GM12878 (cell line): ENCODE measurements at regions not wholly inside any gene's neighbourhood (a gene's known extent, or its start where the extent isn't known, plus 50 kb on each side); places are given as distances from the start of the nearest gene placed in this dataset.

Experiments
- ATAC-seq: fragments of 200-7000 bp; cut with Tn5 transposase; 3 replicates; pipeline ENCODE4 v1.9.1; 2020; ENCODE audit warnings: mild to moderate bottlenecking, moderate library complexity
- BruUV-seq: library from RNA; stranded (reverse); fragments of 400-500 nt; replicated peaks from 2 replicates; lab custom pipeline; 2021; lab: Mats Ljungman, UMichigan
- CTCF ChIA-PET: fragments of 300-600 bp; sonication (Branson Sonifier 250); formaldehyde crosslinking; extraction: SDS; loops from one replicate; lab custom pipeline; 2021; ENCODE audit warnings: inconsistent platforms; lab: Yijun Ruan, JAX
- POLR2A ChIA-PET: fragments of 350-600 bp; formaldehyde crosslinking; extraction: SDS; loops from one replicate; lab custom pipeline; 2021; ENCODE audit warnings: inconsistent platforms; lab: Charles Lee
- RAD21 ChIA-PET: fragments of 300-600 bp; sonication (Branson Sonifier 250); formaldehyde crosslinking; loops from one replicate; lab custom pipeline; 2023; ENCODE audit warnings: antibody characterized with exemption; ENCODE audit not compliant: unreplicated experiment; lab: Charles Lee
- SMC1A ChIA-PET: fragments of 300-600 bp; sonication (Branson Sonifier 250); formaldehyde crosslinking; loops from one replicate; lab custom pipeline; 2023; ENCODE audit not compliant: unreplicated experiment, uncharacterized antibody; lab: Charles Lee
- DNase-seq: peaks from one replicate; pipeline ENCODE4 v3.0.0-alpha.2; 2011; ENCODE audit warnings: low read depth, low spot score
- FAIRE-seq: peaks from 3 replicates; lab custom pipeline; 2011; peaks lifted over from hg19 to GRCh38; lab: Jason Lieb, UNC
- H2AFZ ChIP-seq: 2 replicates; pipeline ENCODE4 v1.6.0; 2011; ENCODE audit warnings: low read depth, low read length, control low read depth; ENCODE audit not compliant: control insufficient read depth
- H3K27ac ChIP-seq: 2 replicates; pipeline ENCODE4 v1.5.1; 2011; ENCODE audit warnings: control low read depth; ENCODE audit not compliant: control insufficient read depth, insufficient read depth
- H3K27me3 ChIP-seq, 2 experiments: replicated peaks in 1 of 2; 2 replicates each; pipeline versions ENCODE4 v1.6.0 to v1.6.1; 2011; ENCODE audit warnings: low read length in 1 of 2; ENCODE audit not compliant: control insufficient read depth in 2 of 2, insufficient read depth in 2 of 2
- H3K36me3 ChIP-seq, 2 experiments: 2 replicates each; pipeline ENCODE4 v1.5.1; 2011; ENCODE audit warnings: low read length in 1 of 2; ENCODE audit not compliant: control insufficient read depth in 2 of 2, insufficient read depth in 2 of 2
- H3K4me1 ChIP-seq: 2 replicates; pipeline ENCODE4 v1.6.1; 2011; ENCODE audit warnings: mild to moderate bottlenecking, low read length, moderate library complexity, mixed read lengths; ENCODE audit not compliant: control insufficient read depth, insufficient read depth
- H3K4me2 ChIP-seq: 2 replicates; pipeline ENCODE4 v1.6.0; 2011; ENCODE audit warnings: control low read depth; ENCODE audit not compliant: control insufficient read depth, insufficient read depth
- H3K4me3 ChIP-seq: fragments of 200-600 bp; sonication (generic); 2 replicates; pipeline ENCODE4 v1.5.1; 2016
- H3K79me2 ChIP-seq: 2 replicates; pipeline ENCODE4 v1.6.0; 2011; ENCODE audit warnings: low read length; ENCODE audit not compliant: control insufficient read depth, insufficient read depth
- H3K9ac ChIP-seq: 2 replicates; pipeline ENCODE4 v1.8.0; 2011; ENCODE audit warnings: low read length, control low read depth, mixed read lengths; ENCODE audit not compliant: control insufficient read depth, insufficient read depth
- H3K9me3 ChIP-seq: replicated peaks from 3 replicates; pipeline ENCODE4 v1.5.1; 2011; ENCODE audit warnings: mild to moderate bottlenecking, low read length; ENCODE audit not compliant: control insufficient read depth, insufficient read depth
- H4K20me1 ChIP-seq: 2 replicates; pipeline ENCODE4 v1.6.0; 2011; ENCODE audit not compliant: control insufficient read depth, insufficient read depth
- ASH2L ChIP-seq: fragments of 300-600, 200-600 bp; sonication (generic); IDR thresholded peaks from 2 replicates; pipeline ENCODE4 v1.6.1; 2017; ENCODE audit warnings: low read depth, mild to moderate bottlenecking, borderline replicate concordance
- CREB1 ChIP-seq: IDR thresholded peaks from 2 replicates; pipeline ENCODE4 v1.6.1; 2012; ENCODE audit warnings: low read depth, mild to moderate bottlenecking, inconsistent platforms
- ESRRA ChIP-seq: IDR thresholded peaks from 2 replicates; pipeline ENCODE4 v1.6.1; 2012; ENCODE audit warnings: mild to moderate bottlenecking, low read length, improper control_type of control experiment
- FOXK2 ChIP-seq: fragments of 450-650 bp; IDR thresholded peaks from 2 replicates; pipeline ENCODE4 v1.6.1; 2017; ENCODE audit warnings: mild to moderate bottlenecking, moderate library complexity
- FOXM1 ChIP-seq: IDR thresholded peaks from 2 replicates; pipeline ENCODE4 v1.6.1; 2012; ENCODE audit warnings: low read depth, mild to moderate bottlenecking, inconsistent platforms, low read length, moderate library complexity
- JUND ChIP-seq: IDR thresholded peaks from 2 replicates; pipeline ENCODE4 v1.6.1; 2012; ENCODE audit warnings: low read depth, mild to moderate bottlenecking, low read length, improper control_type of control experiment, moderate library complexity
- NBN ChIP-seq: fragments of 450-650 bp; IDR thresholded peaks from 2 replicates; pipeline ENCODE4 v1.6.1; 2016
- NR2C2 ChIP-seq: IDR thresholded peaks from 2 replicates; pipeline ENCODE4 v1.6.1; 2011; ENCODE audit warnings: borderline replicate concordance, low read depth; ENCODE audit not compliant: control insufficient read depth, insufficient read length
- NR2F1 ChIP-seq: fragments of 450-650 bp; conservative IDR thresholded peaks from 2 replicates; pipeline ENCODE4 v1.6.1; 2017; ENCODE audit warnings: mild to moderate bottlenecking
- SRF ChIP-seq, 2 experiments: IDR thresholded peaks; 2 replicates each; pipeline ENCODE4 v1.6.1; 2011; ENCODE audit warnings: low read depth in 2 of 2, low read length in 2 of 2, mild to moderate bottlenecking in 1 of 2, moderate library complexity in 1 of 2
- SUPT20H ChIP-seq: IDR thresholded peaks from 2 replicates; pipeline ENCODE4 v1.6.1; 2011; ENCODE audit warnings: low read depth, mild to moderate bottlenecking, low read length, moderate library complexity, borderline replicate concordance; ENCODE audit not compliant: control insufficient read depth
- TCF3 ChIP-seq: IDR thresholded peaks from 2 replicates; pipeline ENCODE4 v1.6.1; 2012; ENCODE audit warnings: low read depth, mild to moderate bottlenecking, low read length, borderline replicate concordance; ENCODE audit not compliant: insufficient read depth
- YY1 ChIP-seq: IDR thresholded peaks from 2 replicates; pipeline ENCODE4 v1.6.1; 2011; ENCODE audit warnings: low read depth, mild to moderate bottlenecking, low read length
- WGBS: methylation state at CpG from one replicate; pipeline ENCODE4 v1.1.6; 2016; ENCODE audit warnings: low lambda C conversion rate; ENCODE audit not compliant: insufficient replicate concordance, insufficient coverage; ENCODE audit errors: missing lambda C conversion rate; 5-methylcytosine and 5-hydroxymethylcytosine counted together
- in situ Hi-C: fragments of 300-500 bp; cut with MboI; formaldehyde crosslinking; loops from 9 replicates; pipeline ENCODE4 v1.14.3; 2018; ENCODE audit warnings: mixed read lengths
- intact Hi-C: fragments of 100-400 bp; cut with micrococcal nuclease; formaldehyde crosslinking; loops from one replicate; pipeline ENCODE4 v1.14.2; 2022; ENCODE audit not compliant: unreplicated experiment
- TF ChIP-seq, protein P1 (sequence below): fragments of 450-650 bp; IDR thresholded peaks from 2 replicates; pipeline ENCODE4 v1.6.1; 2017; ENCODE audit warnings: mild to moderate bottlenecking, moderate library complexity

DNA sequence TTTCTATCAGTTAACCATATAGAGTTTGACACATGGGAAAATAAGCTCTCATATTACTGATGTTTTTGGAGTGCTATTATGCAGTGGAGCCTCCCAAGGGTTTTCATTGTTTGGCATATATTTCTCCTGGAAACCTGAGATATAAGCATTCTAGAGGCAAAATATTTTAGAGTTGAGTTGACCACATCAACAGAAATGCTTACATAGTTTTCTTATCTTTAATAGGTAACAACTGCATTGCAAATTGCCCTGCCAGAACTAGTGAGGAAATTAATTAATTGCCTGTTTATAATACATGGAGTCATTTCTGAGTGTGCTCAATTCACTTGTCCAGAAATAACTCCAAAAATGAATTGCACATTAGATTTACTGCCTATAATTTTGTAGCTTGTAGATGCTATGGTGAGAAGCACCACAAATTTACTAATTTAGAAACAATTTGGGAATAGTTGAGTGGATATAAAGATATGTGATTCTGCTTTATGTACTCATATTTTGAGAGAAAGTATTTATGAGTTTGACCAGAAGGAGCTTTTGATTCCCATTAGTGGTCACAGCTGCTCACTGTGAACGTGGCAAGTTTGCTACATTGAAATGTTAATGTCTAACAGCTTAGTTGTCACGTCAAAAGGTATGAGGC, 288.7 kb downstream of the CD109 start (continued):
- TF ChIP-seq TCF3: no peak

DNA sequence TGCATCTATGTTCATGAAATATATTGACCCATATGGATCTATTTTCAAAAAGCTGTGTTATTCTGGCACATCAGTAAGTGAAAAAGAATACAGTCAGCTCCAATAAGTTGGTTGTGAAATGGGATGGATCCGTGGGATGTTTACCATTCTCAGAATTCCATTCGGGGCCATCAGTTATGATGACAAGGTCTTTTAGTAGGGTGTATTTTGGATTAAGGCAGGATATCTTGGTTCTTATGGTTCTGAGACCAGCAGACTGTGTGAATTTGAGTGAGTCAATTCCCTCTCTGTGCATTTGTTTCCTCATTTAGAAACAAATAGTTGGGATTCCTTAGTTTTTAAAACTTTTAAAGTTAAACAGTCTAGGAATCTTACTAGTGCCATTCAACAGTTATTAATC, 287.4 kb downstream of the CD109 start:
- no peak for FAIRE-seq
- WGBS: 35% methylated on average over 2 of the region's 2 CpGs

DNA sequence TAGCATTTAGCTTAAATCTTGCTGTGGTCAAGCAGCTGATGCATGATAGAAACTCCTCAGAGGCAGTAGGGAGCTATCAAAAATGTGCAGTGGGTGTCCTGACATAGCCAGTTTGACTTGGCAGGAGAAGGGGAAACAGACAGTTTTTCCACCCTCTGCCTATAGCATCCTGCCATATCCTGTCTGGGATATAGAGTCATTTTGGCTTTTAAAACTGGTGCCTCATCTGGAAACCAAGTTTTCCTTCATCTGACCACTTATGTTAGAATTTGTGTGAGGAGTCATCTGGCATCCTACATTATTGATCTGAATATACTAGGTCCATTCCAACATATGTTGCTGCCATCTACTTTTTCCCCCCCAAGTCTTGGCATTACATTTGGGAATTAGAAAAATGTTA, 284.1 kb downstream of the CD109 start:
- Histone ChIP-seq H3K9ac (no peak overlapping the region), H3K27me3 (no peaks in the 10 kb centered on the region), H3K9me3 (no peaks in the 10 kb centered on the region), H4K20me1 (no peaks in the 10 kb centered on the region), H3K4me3 (no peak overlapping the region), H3K79me2 (no peaks in the 10 kb centered on the region), H3K4me1 (no peaks in the 10 kb centered on the region), H3K27ac (no peak overlapping the region), H2AFZ (no peak overlapping the region), H3K4me2 (no peak overlapping the region), H3K36me3 (no peaks in the 10 kb centered on the region)
- BruUV-seq: no TSS peak
- ATAC-seq: no peak
- FAIRE-seq: no peak
- ChIA-PET CTCF (interaction anchor here (1.0 to 1.3 kb wide), 2 partner anchors 10 to 1229 kb away, joined by 3 to 7 read pairs; no protein-coding TSS in a partner anchor), RAD21 (no interaction called here), POLR2A (no interaction called here), SMC1A (interaction anchor here (1.1 kb wide), 1 partner anchor 9 kb away, joined by 3 read pairs; no protein-coding TSS in a partner anchor)
- no peak for DNase-seq
- in situ Hi-C loops (loop anchor here (10.0 kb wide), 1 partner anchor 1235 kb away; no protein-coding TSS in a partner anchor), intact Hi-C loops (no loop called here)
- TF ChIP-seq NR2C2 (no peak), SRF (IDR thresholded peaks at IDR 0.05; ENCODE audit: low read depth in 2 of 2, low read length in 2 of 2) (no peak), FOXK2 (no peak), JUND (no peak), NR2F1 (no peak), ASH2L (no peak), NBN (no peak), CREB1 (no peak), YY1 (no peak), SUPT20H (no peak)
- TF ChIP-seq, protein P1, sequence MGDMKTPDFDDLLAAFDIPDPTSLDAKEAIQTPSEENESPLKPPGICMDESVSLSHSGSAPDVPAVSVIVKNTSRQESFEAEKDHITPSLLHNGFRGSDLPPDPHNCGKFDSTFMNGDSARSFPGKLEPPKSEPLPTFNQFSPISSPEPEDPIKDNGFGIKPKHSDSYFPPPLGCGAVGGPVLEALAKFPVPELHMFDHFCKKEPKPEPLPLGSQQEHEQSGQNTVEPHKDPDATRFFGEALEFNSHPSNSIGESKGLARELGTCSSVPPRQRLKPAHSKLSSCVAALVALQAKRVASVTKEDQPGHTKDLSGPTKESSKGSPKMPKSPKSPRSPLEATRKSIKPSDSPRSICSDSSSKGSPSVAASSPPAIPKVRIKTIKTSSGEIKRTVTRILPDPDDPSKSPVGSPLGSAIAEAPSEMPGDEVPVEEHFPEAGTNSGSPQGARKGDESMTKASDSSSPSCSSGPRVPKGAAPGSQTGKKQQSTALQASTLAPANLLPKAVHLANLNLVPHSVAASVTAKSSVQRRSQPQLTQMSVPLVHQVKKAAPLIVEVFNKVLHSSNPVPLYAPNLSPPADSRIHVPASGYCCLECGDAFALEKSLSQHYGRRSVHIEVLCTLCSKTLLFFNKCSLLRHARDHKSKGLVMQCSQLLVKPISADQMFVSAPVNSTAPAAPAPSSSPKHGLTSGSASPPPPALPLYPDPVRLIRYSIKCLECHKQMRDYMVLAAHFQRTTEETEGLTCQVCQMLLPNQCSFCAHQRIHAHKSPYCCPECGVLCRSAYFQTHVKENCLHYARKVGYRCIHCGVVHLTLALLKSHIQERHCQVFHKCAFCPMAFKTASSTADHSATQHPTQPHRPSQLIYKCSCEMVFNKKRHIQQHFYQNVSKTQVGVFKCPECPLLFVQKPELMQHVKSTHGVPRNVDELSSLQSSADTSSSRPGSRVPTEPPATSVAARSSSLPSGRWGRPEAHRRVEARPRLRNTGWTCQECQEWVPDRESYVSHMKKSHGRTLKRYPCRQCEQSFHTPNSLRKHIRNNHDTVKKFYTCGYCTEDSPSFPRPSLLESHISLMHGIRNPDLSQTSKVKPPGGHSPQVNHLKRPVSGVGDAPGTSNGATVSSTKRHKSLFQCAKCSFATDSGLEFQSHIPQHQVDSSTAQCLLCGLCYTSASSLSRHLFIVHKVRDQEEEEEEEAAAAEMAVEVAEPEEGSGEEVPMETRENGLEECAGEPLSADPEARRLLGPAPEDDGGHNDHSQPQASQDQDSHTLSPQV: no peak

More for the DNA sequence above, 287.4 kb downstream of the CD109 start:
- Histone ChIP-seq H4K20me1 (no peaks in the 10 kb centered on the region), H3K9ac (no peak overlapping the region), H3K36me3 (no peaks in the 10 kb centered on the region), H3K9me3 (no peaks in the 10 kb centered on the region), H3K4me3 (no peak overlapping the region), H3K4me1 (no peaks in the 10 kb centered on the region), H2AFZ (no peak overlapping the region), H3K27me3 (no peaks in the 10 kb centered on the region), H3K79me2 (no peaks in the 10 kb centered on the region), H3K27ac (no peak overlapping the region), H3K4me2 (no peak overlapping the region)
- RAD21 ChIA-PET: no interaction called here
- SMC1A ChIA-PET: interaction anchor here (1.1 kb wide), 1 partner anchor 214 kb away, joined by 3 read pairs; no protein-coding TSS in a partner anchor
- POLR2A ChIA-PET: no interaction called here
- no peak for DNase-seq
- CTCF ChIA-PET: interaction anchor here (1.6 kb wide), 1 partner anchor 1226 kb away, joined by 5 read pairs; no protein-coding TSS in a partner anchor
- ATAC-seq: no peak
- TF ChIP-seq FOXM1 (no peak), ESRRA (no peak)
- in situ Hi-C loops (loop anchor here (10.0 kb wide), 1 partner anchor 1231 kb away; no protein-coding TSS in a partner anchor), intact Hi-C loops (no loop called here)
- BruUV-seq: no TSS peak
